HT1080 (cell line): ENCODE measurements at regions not wholly inside any gene's neighbourhood (a gene's known extent, or its start where the extent isn't known, plus 50 kb on each side); places are given as distances from the start of the nearest gene placed in this dataset.

Experiments
- DNase-seq: peaks from one replicate; pipeline ENCODE4 v3.0.0-alpha.2; 2015; ENCODE audit warnings: low read depth

GRCh38 chr4:141578451-141578850 is 57.9 kb upstream of the IL15 start:
- no peak for DNase-seq

DNA sequence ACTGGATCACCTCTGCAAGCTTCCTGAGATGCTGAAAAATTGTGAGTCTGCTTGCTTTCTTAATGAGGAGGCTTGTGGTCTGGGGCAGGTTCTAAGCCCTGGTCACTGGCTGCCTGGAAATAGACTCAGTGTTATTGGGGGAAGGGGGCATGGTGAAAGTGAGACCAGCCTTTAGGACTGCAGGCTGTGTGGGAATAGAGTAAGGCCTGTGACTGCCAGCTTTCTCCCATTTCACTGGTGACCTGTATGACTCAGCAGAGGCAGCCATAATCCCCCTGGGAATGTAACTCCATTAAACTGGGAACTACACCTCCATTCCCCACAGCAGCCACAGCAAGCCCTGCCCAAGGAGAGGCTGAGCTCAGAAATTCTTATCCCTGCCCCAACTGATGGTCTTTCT is 55.9 kb upstream of the IL15 start:
- DNase-seq: peak; percentile 58
